ENCODE measurements at regions not wholly inside any gene's neighbourhood (a gene's known extent, or its start where the extent isn't known, plus 50 kb on each side); places are given as distances from the start of the nearest gene placed in this dataset.

GRCh38 chr1:5803851-5804250, 188.4 kb downstream of the NPHP4 start:
- ChIA-PET POLR2A (no interaction called here), RAD21 (ENCODE audit: unreplicated experiment) (no interaction called here), SMC1A (ENCODE audit: uncharacterized antibody, unreplicated experiment) (no interaction called here), CTCF (no interaction called here)
- Histone ChIP-seq H3K9ac (ENCODE audit: control insufficient read depth, insufficient read depth, low read length) (no peak overlapping the region), H3K4me2 (ENCODE audit: control insufficient read depth, insufficient read depth) (no peak overlapping the region), H3K9me3 (replicated peaks; ENCODE audit: control insufficient read depth, insufficient read depth, low read length) (no peaks in the 10 kb centered on the region), H3K27me3 (replicated peaks in 1 of 2; ENCODE audit: control insufficient read depth in 2 of 2, insufficient read depth in 2 of 2, low read length in 1 of 2) (no peaks in the 10 kb centered on the region), H4K20me1 (ENCODE audit: control insufficient read depth, insufficient read depth) (no peaks in the 10 kb centered on the region), H3K27ac (ENCODE audit: control insufficient read depth, insufficient read depth) (no peak overlapping the region), H3K4me3 (no peak overlapping the region), H3K36me3 (ENCODE audit: control insufficient read depth in 2 of 2, insufficient read depth in 2 of 2, low read length in 1 of 2) (no peaks in the 10 kb centered on the region), H2AFZ (ENCODE audit: control insufficient read depth, low read depth, low read length) (no peak overlapping the region), H3K79me2 (ENCODE audit: control insufficient read depth, insufficient read depth, low read length) (no peaks in the 10 kb centered on the region), H3K4me1 (ENCODE audit: control insufficient read depth, insufficient read depth, low read length) (no peaks in the 10 kb centered on the region)
- intact Hi-C loops (cut with micrococcal nuclease; ENCODE audit: unreplicated experiment) (no loop called here), in situ Hi-C loops (cut with MboI) (no loop called here)
- DNase-seq (ENCODE audit: low read depth, low spot score) (no peak), FAIRE-seq (no peak), ATAC-seq (no peak)
- BruUV-seq (replicated peaks) = no TSS peak
- TF ChIP-seq, protein P1, sequence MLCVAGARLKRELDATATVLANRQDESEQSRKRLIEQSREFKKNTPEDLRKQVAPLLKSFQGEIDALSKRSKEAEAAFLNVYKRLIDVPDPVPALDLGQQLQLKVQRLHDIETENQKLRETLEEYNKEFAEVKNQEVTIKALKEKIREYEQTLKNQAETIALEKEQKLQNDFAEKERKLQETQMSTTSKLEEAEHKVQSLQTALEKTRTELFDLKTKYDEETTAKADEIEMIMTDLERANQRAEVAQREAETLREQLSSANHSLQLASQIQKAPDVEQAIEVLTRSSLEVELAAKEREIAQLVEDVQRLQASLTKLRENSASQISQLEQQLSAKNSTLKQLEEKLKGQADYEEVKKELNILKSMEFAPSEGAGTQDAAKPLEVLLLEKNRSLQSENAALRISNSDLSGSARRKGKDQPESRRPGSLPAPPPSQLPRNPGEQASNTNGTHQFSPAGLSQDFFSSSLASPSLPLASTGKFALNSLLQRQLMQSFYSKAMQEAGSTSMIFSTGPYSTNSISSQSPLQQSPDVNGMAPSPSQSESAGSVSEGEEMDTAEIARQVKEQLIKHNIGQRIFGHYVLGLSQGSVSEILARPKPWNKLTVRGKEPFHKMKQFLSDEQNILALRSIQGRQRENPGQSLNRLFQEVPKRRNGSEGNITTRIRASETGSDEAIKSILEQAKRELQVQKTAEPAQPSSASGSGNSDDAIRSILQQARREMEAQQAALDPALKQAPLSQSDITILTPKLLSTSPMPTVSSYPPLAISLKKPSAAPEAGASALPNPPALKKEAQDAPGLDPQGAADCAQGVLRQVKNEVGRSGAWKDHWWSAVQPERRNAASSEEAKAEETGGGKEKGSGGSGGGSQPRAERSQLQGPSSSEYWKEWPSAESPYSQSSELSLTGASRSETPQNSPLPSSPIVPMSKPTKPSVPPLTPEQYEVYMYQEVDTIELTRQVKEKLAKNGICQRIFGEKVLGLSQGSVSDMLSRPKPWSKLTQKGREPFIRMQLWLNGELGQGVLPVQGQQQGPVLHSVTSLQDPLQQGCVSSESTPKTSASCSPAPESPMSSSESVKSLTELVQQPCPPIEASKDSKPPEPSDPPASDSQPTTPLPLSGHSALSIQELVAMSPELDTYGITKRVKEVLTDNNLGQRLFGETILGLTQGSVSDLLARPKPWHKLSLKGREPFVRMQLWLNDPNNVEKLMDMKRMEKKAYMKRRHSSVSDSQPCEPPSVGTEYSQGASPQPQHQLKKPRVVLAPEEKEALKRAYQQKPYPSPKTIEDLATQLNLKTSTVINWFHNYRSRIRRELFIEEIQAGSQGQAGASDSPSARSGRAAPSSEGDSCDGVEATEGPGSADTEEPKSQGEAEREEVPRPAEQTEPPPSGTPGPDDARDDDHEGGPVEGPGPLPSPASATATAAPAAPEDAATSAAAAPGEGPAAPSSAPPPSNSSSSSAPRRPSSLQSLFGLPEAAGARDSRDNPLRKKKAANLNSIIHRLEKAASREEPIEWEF (IDR thresholded peaks at IDR 0.05; ENCODE audit: insufficient replicate concordance, low read depth, low read length) = no peak
- TF ChIP-seq MXI1 (IDR thresholded peaks at IDR 0.05; ENCODE audit: low read depth, low read length) (no peak), ZBTB33 (IDR thresholded peaks at IDR 0.05) (no peak), TBL1XR1 (IDR thresholded peaks at IDR 0.05; ENCODE audit: low read depth, low read length) (no peak), RELA (IDR thresholded peaks at IDR 0.05; ENCODE audit: borderline replicate concordance, partially characterized antibody) (no peak), ATF7 (IDR thresholded peaks at IDR 0.05; ENCODE audit: low read depth) (no peak), MYC (IDR thresholded peaks at IDR 0.05; ENCODE audit: insufficient read depth, insufficient read length, insufficient replicate concordance, low read length, severe bottlenecking) (no peak), NBN (IDR thresholded peaks at IDR 0.05) (no peak), PML (IDR thresholded peaks at IDR 0.05; ENCODE audit: low read length) (no peak), ZBTB4 (CRISPR knock-in tag; IDR thresholded peaks at IDR 0.05) (no peak)
- TF ChIP-seq, protein P2, sequence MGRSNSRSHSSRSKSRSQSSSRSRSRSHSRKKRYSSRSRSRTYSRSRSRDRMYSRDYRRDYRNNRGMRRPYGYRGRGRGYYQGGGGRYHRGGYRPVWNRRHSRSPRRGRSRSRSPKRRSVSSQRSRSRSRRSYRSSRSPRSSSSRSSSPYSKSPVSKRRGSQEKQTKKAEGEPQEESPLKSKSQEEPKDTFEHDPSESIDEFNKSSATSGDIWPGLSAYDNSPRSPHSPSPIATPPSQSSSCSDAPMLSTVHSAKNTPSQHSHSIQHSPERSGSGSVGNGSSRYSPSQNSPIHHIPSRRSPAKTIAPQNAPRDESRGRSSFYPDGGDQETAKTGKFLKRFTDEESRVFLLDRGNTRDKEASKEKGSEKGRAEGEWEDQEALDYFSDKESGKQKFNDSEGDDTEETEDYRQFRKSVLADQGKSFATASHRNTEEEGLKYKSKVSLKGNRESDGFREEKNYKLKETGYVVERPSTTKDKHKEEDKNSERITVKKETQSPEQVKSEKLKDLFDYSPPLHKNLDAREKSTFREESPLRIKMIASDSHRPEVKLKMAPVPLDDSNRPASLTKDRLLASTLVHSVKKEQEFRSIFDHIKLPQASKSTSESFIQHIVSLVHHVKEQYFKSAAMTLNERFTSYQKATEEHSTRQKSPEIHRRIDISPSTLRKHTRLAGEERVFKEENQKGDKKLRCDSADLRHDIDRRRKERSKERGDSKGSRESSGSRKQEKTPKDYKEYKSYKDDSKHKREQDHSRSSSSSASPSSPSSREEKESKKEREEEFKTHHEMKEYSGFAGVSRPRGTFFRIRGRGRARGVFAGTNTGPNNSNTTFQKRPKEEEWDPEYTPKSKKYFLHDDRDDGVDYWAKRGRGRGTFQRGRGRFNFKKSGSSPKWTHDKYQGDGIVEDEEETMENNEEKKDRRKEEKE (IDR thresholded peaks at IDR 0.05) = no peak
